ENCODE measurements at regions not wholly inside any gene's neighbourhood (a gene's known extent, or its start where the extent isn't known, plus 50 kb on each side); places are given as distances from the start of the nearest gene placed in this dataset.

DNA sequence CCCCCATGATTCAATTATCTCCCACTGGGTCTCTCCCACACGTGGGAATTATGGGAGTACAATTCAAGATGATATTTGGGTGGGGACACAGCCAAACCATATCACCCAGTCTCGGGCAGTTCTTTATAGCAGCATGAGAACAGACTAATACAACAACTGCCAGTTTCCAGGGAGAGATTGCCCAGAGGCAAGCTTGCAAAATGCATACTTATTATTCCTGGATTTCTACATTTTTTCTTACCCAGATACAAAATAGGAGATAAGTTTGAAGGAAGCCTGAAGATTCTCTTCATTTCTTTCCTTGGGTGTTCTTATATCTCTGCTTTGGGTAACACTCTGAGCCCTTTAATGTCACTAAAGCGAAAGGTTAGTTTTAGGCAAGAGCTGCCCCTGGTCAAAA lies 691.2 kb downstream of the TAF11L14 start:
- Mint-ChIP-seq H3K27me3 (ENCODE audit: unreplicated experiment) (no peaks in the 10 kb centered on the region), H3K4me3 (ENCODE audit: unreplicated experiment) (no peak overlapping the region), H3K27ac (ENCODE audit: unreplicated experiment) (no peak overlapping the region), H3K36me3 (ENCODE audit: unreplicated experiment) (no peaks in the 10 kb centered on the region), H3K4me1 (ENCODE audit: low read depth, unreplicated experiment) (no peaks in the 10 kb centered on the region), H3K9me3 (ENCODE audit: unreplicated experiment) (peaks cover 1% of the 10 kb centered on the region)
- no peak for DNase-seq
- TF ChIP-seq, protein P1, sequence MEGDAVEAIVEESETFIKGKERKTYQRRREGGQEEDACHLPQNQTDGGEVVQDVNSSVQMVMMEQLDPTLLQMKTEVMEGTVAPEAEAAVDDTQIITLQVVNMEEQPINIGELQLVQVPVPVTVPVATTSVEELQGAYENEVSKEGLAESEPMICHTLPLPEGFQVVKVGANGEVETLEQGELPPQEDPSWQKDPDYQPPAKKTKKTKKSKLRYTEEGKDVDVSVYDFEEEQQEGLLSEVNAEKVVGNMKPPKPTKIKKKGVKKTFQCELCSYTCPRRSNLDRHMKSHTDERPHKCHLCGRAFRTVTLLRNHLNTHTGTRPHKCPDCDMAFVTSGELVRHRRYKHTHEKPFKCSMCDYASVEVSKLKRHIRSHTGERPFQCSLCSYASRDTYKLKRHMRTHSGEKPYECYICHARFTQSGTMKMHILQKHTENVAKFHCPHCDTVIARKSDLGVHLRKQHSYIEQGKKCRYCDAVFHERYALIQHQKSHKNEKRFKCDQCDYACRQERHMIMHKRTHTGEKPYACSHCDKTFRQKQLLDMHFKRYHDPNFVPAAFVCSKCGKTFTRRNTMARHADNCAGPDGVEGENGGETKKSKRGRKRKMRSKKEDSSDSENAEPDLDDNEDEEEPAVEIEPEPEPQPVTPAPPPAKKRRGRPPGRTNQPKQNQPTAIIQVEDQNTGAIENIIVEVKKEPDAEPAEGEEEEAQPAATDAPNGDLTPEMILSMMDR (IDR thresholded peaks at IDR 0.05; ENCODE audit: partially characterized antibody, unreplicated experiment): no peak

DNA sequence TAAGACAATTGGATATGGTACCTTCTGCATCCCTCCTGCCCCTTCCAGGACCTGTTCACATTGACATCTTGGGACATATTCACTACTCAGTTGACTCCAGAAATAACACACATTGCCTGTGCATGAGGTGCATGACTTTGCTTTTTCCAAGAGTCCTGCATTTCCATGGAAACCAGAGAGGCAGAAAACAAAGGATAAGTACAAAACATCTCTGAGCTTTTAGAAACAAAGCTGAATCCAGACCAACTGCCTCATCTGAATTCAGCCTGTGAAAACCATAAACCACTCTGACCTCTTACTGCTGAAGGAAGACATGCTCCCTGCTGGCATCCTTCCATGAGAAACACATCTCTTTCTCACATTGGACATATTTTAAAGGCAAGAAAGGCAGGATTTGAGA lies 695.1 kb downstream of the TAF11L14 start:
- H3K27ac Mint-ChIP-seq (ENCODE audit: unreplicated experiment): no peak overlapping the region
- H3K36me3 Mint-ChIP-seq (ENCODE audit: unreplicated experiment): peaks cover 4% of the 10 kb centered on the region
- no peaks in the 10 kb centered on the region for H3K4me1 Mint-ChIP-seq (ENCODE audit: low read depth, unreplicated experiment)
- peaks cover 3% of the 10 kb centered on the region for H3K9me3 Mint-ChIP-seq (ENCODE audit: unreplicated experiment)
- H3K4me3 Mint-ChIP-seq (ENCODE audit: unreplicated experiment): no peak overlapping the region
- no peak for DNase-seq
- TF ChIP-seq, protein P1 (IDR thresholded peaks at IDR 0.05; ENCODE audit: partially characterized antibody, unreplicated experiment): no peak
- no peaks in the 10 kb centered on the region for H3K27me3 Mint-ChIP-seq (ENCODE audit: unreplicated experiment)

DNA sequence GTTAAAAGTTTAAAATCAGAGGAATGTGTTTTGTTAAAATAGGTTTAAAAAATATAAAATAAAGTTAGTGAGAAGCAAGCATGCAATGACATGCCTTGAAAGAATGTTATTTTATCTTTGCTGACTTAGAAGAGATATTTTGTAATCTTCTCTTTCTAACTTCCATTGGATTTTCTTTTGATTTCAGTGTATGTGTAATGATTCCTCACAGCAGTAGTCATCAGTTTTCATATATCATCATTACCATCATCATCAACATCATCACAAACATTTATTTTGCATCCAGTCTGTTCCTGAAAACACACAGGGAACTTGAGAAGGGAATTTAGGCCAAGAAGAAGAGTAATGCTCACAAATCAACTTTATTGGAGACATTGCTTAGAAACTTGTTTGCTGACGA lies 699.6 kb downstream of the TAF11L14 start:
- Mint-ChIP-seq H3K27ac (ENCODE audit: unreplicated experiment) (no peak overlapping the region), H3K4me1 (ENCODE audit: low read depth, unreplicated experiment) (peaks cover 4% of the 10 kb centered on the region), H3K4me3 (ENCODE audit: unreplicated experiment) (no peak overlapping the region), H3K9me3 (ENCODE audit: unreplicated experiment) (peaks cover 3% of the 10 kb centered on the region), H3K36me3 (ENCODE audit: unreplicated experiment) (peaks cover 4% of the 10 kb centered on the region), H3K27me3 (ENCODE audit: unreplicated experiment) (no peaks in the 10 kb centered on the region)
- DNase-seq: no peak
- TF ChIP-seq, protein P1 (IDR thresholded peaks at IDR 0.05; ENCODE audit: partially characterized antibody, unreplicated experiment): no peak

DNA sequence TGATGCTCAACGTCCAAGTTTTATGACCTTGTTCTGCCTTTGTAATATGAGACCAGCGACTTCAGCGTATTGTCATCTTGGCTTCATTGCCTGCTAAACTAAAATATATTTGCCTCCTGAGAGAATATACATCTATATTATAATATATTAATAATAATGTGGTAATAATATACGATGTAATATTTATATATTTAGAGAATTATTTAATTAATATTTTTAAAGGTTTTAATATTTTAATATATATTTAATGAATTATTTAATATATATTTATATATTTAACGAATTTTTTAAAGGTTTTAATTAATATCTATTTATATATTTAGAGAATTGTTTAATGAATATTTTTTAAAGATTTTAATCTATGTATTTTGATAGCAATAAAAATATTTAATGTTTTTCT lies 700.7 kb downstream of the TAF11L14 start:
- Mint-ChIP-seq H3K4me3 (ENCODE audit: unreplicated experiment) (no peak overlapping the region), H3K27me3 (ENCODE audit: unreplicated experiment) (peaks cover 1% of the 10 kb centered on the region), H3K36me3 (ENCODE audit: unreplicated experiment) (peaks cover 4% of the 10 kb centered on the region), H3K27ac (ENCODE audit: unreplicated experiment) (no peak overlapping the region), H3K4me1 (ENCODE audit: low read depth, unreplicated experiment) (peaks cover 4% of the 10 kb centered on the region), H3K9me3 (ENCODE audit: unreplicated experiment) (peaks cover 3% of the 10 kb centered on the region)
- no peak for DNase-seq
- TF ChIP-seq, protein P1 (IDR thresholded peaks at IDR 0.05; ENCODE audit: partially characterized antibody, unreplicated experiment): no peak

DNA sequence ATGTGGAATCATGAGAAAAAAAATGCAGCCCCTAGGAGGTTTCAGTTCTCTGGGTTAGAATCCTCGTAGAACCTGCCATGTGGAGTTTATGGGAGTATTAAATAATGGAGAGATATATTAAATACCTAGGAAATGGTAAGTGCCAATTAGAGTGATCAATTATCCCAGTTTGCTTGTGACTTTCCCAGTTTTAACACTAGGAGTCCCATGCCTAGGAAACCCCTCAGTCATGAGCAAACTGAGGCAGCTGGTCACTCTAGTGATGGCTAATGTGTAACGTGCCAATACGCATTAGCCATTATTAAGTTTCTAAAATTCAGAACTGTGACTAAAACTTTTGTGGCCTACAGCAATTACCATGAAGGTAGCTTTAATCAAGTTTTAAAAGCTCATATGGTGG lies 720.6 kb downstream of the TAF11L14 start:
- Mint-ChIP-seq H3K27ac (ENCODE audit: unreplicated experiment) (no peak overlapping the region), H3K4me3 (ENCODE audit: unreplicated experiment) (no peak overlapping the region), H3K4me1 (ENCODE audit: low read depth, unreplicated experiment) (no peaks in the 10 kb centered on the region), H3K27me3 (ENCODE audit: unreplicated experiment) (no peaks in the 10 kb centered on the region), H3K9me3 (ENCODE audit: unreplicated experiment) (no peaks in the 10 kb centered on the region), H3K36me3 (ENCODE audit: unreplicated experiment) (no peaks in the 10 kb centered on the region)
- no peak for DNase-seq
- TF ChIP-seq, protein P1 (IDR thresholded peaks at IDR 0.05; ENCODE audit: partially characterized antibody, unreplicated experiment): no peak

Measured in glutamatergic neuron (in vitro differentiated cells).